ENCODE measurements at regions not wholly inside any gene's neighbourhood (a gene's known extent, or its start where the extent isn't known, plus 50 kb on each side); places are given as distances from the start of the nearest gene placed in this dataset.

- H3K36me3 ChIP-seq (ENCODE audit: control insufficient read depth in 1 of 2, insufficient read depth in 2 of 2, low read length in 2 of 2), result no peaks in the 10 kb centered on the region
- TF ChIP-seq ZNF274 (IDR thresholded peaks at IDR 0.05; ENCODE audit: low read depth, low read length) (no peak), YY1 (IDR thresholded peaks at IDR 0.05; ENCODE audit: extremely low read depth, insufficient replicate concordance, low read depth, low read length) (no peak), SIN3A (IDR thresholded peaks at IDR 0.05; ENCODE audit: low read depth) (no peak), EZH2phosphoT487 (IDR thresholded peaks at IDR 0.05; ENCODE audit: borderline replicate concordance) (no peak), ZFX (IDR thresholded peaks at IDR 0.05) (no peak), CBX3 (IDR thresholded peaks at IDR 0.05; ENCODE audit: low read depth) (no peak), JUND (IDR thresholded peaks at IDR 0.05) (no peak), POLR2A (IDR thresholded peaks at IDR 0.05; ENCODE audit: borderline replicate concordance, extremely low read depth, insufficient read depth, insufficient read length) (no peak), CTCF (IDR thresholded peaks at IDR 0.05 in 2 of 3, conservative IDR thresholded peaks at IDR 0.05 in 1 of 3; ENCODE audit: borderline replicate concordance in 1 of 3, insufficient read depth in 1 of 3, low read depth in 2 of 3, low read length in 2 of 3) (no peak), TCF7L2 (IDR thresholded peaks at IDR 0.05; ENCODE audit: borderline replicate concordance, extremely low read depth, insufficient read depth, insufficient read length) (no peak), ZBTB33 (IDR thresholded peaks at IDR 0.05; ENCODE audit: extremely low read depth, insufficient replicate concordance, low read length) (no peak), REST (IDR thresholded peaks at IDR 0.05; ENCODE audit: low read depth) (no peak), FOSL1 (IDR thresholded peaks at IDR 0.05; ENCODE audit: low read depth) (no peak), SP1 (IDR thresholded peaks at IDR 0.05; ENCODE audit: low read depth) (no peak), CEBPB (IDR thresholded peaks at IDR 0.05; ENCODE audit: low read depth) (no peak), ELF1 (IDR thresholded peaks at IDR 0.05; ENCODE audit: borderline replicate concordance, low read depth) (no peak)
- no peak overlapping the region for H3K4me3 ChIP-seq (replicated peaks in 1 of 2; ENCODE audit: low read depth in 1 of 2, low read length in 2 of 2)
- BruUV-seq (replicated peaks), result no TSS peak
- no peak overlapping the region for H3K4me2 ChIP-seq (ENCODE audit: low read length)
- POLR2A ChIA-PET, result no interaction called here
- no peak overlapping the region for H3K27ac ChIP-seq (ENCODE audit: low read depth, low read length)
- H3K27me3 ChIP-seq (ENCODE audit: insufficient read depth, low read length), result no peaks in the 10 kb centered on the region
- no peak overlapping the region for H2AFZ ChIP-seq (ENCODE audit: low read depth, low read length, poor library complexity, severe bottlenecking)
- no peak for DNase-seq (ENCODE audit: low read depth, low spot score)
- no peaks in the 10 kb centered on the region for H4K20me1 ChIP-seq (ENCODE audit: insufficient read depth)
- intact Hi-C loops (cut with micrococcal nuclease), result no loop called here
- CTCF ChIA-PET, result no interaction called here
- no peaks in the 10 kb centered on the region for H3K79me2 ChIP-seq (ENCODE audit: insufficient read depth, low read length)
- H3K9me2 ChIP-seq (ENCODE audit: insufficient read depth), result no peaks in the 10 kb centered on the region
- no peak overlapping the region for H3K9ac ChIP-seq (ENCODE audit: low read length)
- RAD21 ChIA-PET (ENCODE audit: low non-redundant PET in 1 of 2, low total read pairs in 2 of 2, uncharacterized antibody in 2 of 2, unreplicated experiment in 2 of 2), result no interaction called here
- H3K4me1 ChIP-seq (ENCODE audit: control insufficient read depth in 1 of 2, insufficient read depth in 2 of 2, low read length in 2 of 2), result 0 out of 4 replicates have a peak, but pooled peaks cover 0 to 6% of the 10 kb centered on the region in 2 experiments
- H3K9me3 ChIP-seq (ENCODE audit: control insufficient read depth in 1 of 2, insufficient read depth in 1 of 2, low read depth in 1 of 2, low read length in 2 of 2), result no peaks in the 10 kb centered on the region
- ATAC-seq, result no peak
Observed at GRCh38 chr3:111366515-111366914, 175.5 kb upstream of the CD96 start.

All from HCT116 (cell line).